GM12872 (cell line): ENCODE measurements at regions not wholly inside any gene's neighbourhood (a gene's known extent, or its start where the extent isn't known, plus 50 kb on each side); places are given as distances from the start of the nearest gene placed in this dataset.
A peak's percentile ranks its signal among the peaks of the same experiment; 100 is the strongest.

Experiments
- TF ChIP-seq, protein P1 (sequence below): IDR thresholded peaks from 3 replicates; pipeline ENCODE4 v1.5.1; 2011; ENCODE audit warnings: low read depth, mild to moderate bottlenecking, low read length, moderate library complexity; ENCODE audit not compliant: insufficient read depth

DNA sequence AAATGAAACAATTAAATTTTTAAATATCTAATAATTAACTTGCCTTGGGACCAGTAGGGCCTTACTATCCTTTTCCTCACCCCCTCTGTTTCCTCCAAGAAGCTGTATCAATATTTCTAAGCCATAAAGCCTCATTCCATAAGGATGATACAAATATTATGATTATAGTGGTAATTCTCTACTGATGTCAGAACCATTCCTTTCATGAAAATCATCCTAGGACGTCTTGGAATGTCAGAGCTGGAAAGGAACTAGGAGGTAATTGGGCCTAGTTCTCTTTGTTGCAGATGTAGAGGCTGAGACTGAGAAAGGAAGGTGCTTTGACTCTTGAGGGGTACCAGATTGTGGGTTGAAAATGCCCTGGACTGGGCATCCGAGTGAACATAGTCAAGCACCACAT lies 766.7 kb upstream of the GHITM start:
- TF ChIP-seq, protein P1, sequence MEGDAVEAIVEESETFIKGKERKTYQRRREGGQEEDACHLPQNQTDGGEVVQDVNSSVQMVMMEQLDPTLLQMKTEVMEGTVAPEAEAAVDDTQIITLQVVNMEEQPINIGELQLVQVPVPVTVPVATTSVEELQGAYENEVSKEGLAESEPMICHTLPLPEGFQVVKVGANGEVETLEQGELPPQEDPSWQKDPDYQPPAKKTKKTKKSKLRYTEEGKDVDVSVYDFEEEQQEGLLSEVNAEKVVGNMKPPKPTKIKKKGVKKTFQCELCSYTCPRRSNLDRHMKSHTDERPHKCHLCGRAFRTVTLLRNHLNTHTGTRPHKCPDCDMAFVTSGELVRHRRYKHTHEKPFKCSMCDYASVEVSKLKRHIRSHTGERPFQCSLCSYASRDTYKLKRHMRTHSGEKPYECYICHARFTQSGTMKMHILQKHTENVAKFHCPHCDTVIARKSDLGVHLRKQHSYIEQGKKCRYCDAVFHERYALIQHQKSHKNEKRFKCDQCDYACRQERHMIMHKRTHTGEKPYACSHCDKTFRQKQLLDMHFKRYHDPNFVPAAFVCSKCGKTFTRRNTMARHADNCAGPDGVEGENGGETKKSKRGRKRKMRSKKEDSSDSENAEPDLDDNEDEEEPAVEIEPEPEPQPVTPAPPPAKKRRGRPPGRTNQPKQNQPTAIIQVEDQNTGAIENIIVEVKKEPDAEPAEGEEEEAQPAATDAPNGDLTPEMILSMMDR, result no peak

DNA sequence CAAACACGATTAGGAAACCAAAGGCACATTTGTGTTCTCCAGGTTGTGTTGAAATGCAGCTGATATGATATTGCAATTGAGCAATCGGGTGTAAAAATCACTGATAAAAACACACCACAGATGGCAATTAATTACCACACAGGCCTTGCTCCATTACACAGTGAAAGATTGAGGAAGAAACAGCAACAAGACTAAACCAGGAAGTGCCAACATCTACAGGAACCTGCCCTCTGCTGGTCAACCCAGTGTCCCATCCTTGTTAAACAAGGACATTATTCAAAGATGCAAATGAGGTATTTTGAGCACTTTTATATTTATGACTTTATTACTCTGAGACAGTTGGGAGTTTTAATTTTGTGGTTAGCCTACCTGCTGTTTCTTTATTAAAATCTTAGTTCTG lies 765.6 kb upstream of the GHITM start:
- TF ChIP-seq, protein P1, result peak; percentile 40; the same call in 2 of the 3 replicates

DNA sequence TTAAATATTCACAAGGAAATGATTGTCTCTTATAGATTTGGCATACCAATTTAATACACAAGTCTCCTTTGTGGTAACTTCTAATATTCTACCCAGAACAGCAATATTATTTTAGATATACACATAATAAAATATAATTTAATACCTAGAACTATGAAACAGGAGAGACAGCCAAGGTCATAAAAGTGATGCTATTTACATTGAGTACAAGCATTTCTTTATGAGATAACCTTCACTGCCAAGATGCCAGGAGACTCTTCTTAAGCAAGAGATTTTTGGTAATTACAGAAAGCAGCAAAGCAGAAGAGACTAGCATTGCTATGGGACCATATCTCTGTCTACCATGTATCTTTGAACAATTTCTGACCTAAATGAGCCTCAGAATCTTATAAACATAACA lies 764.6 kb upstream of the GHITM start:
- TF ChIP-seq, protein P1, result no peak

DNA sequence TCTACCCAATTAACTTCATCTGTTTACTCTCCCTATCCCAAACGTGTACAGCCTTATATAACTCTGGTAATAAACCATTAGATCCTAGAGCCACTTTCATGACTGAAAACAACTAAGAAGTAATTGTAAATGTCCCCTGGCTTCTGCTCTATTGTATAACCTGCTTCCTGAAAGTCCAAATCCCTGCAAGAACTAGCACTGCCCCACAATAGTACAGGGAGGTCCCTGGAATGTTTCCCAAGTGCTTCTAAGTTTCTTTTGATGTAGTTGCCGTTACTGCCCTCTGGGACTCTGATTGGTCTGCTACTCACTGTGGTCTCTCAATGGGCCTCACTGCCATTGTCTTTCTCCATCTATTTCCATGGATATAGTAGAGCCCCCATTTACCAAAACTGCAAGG lies 764.0 kb upstream of the GHITM start:
- TF ChIP-seq, protein P1, result no peak

DNA sequence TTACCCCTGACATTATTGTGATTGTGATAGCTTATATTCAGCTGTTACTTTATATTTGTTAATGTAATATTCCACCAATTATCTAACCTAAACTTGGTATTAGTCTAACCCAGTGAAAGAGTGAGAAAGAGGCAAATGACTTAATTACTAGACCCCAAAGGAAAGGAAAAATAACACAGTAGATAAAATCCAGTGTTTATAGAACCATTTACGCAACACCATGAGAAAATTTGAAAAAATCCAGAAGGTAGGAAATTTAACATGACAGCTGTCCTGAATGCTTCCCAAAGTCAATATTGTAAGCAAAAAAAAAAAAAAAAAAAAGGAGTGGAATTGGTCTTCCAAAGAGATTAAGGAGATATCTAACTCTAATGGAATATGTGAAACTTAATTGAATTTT lies 741.5 kb upstream of the GHITM start:
- TF ChIP-seq, protein P1, result no peak

DNA sequence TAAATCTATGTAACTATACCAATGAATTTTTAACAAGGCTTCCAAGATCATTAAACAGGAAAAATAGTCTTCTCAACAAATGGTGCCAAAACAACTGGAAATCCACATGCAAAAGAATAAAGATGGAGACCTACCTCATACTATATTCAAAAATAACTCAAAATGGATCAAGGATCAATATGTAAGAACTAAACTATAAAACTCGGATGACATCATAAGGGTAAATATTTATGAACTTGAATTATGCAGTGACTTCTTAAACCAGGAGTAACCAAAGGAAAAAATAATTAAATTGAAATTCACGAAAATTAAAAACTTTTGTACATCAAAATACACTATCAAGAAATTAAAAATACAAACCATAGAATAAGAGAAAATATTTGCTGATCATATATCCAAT lies 728.7 kb upstream of the GHITM start:
- TF ChIP-seq, protein P1, result no peak

DNA sequence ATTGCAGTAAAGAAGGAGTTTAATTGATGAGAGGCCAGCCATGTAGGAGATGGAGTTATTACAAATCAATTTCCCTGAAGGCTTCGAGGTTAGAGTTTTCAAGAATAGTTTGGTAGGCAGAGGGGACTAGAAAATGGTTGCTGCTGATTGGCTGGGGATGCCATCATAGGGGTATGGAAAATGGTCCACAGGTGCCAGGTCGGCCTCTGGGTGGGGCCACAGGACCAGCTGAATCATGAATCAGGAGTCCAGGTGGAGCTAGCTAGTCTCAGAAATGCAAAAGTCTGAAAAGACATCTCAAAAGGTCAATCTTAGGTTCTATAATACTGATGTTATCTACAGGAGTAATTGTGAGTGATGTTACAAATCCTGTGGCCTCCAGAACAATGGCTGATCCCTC lies 714.0 kb upstream of the GHITM start:
- TF ChIP-seq, protein P1, result 0 out of 3 replicates have a peak, but pooled peaks have one; percentile 6

DNA sequence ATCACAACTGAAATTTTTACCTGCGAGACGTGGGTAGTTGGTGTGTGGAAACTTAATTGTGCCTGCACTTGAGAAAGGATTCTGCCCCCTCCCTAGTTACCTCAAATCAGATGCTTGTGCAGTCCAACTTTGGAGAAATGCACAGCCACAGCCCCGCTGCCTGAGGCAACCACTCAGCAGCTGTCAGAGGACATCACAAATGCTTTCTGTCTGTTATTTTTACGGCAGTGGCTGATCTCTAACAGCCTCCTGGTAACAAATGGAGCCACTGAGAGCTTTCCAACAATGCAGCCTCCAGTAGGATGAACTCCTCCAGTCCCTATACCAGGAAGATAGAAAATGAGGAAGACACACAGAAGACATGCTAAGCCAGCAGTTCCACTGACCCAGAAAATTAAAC lies 712.2 kb upstream of the GHITM start:
- TF ChIP-seq, protein P1, result no peak
